IgD-negative memory B cell (primary cell): ENCODE measurements at regions not wholly inside any gene's neighbourhood (a gene's known extent, or its start where the extent isn't known, plus 50 kb on each side); places are given as distances from the start of the nearest gene placed in this dataset.

Experiments
- H3K27ac Mint-ChIP-seq, 3 donors: one replicate each; pipeline ENCODE4 v1.8.0; 2020 to 2022; ENCODE audit warnings: mild to moderate bottlenecking in 3 of 3, mixed read lengths in 3 of 3, moderate library complexity in 1 of 3
- H3K27me3 Mint-ChIP-seq: one replicate; pipeline ENCODE4 v1.8.0; 2021; ENCODE audit warnings: mixed read lengths
- H3K36me3 Mint-ChIP-seq: one replicate; pipeline ENCODE4 v1.8.0; 2020; ENCODE audit warnings: mild to moderate bottlenecking, mixed read lengths
- H3K4me1 Mint-ChIP-seq, 3 donors: one replicate each; pipeline ENCODE4 v1.8.0; 2020 to 2022; ENCODE audit warnings: mixed read lengths in 3 of 3, mild to moderate bottlenecking in 1 of 3
- H3K4me3 Mint-ChIP-seq, 4 donors: one replicate each; pipeline ENCODE4 v1.8.0; 2020 to 2022; ENCODE audit warnings: mild to moderate bottlenecking in 4 of 4, mixed read lengths in 4 of 4, moderate library complexity in 3 of 4
- H3K9me3 Mint-ChIP-seq, 3 donors: one replicate each; pipeline ENCODE4 v1.8.0; 2020 to 2021; ENCODE audit warnings: mixed read lengths in 3 of 3, mild to moderate bottlenecking in 1 of 3

GRCh38 chr5:89869346-89869745 is 540.2 kb downstream of the CETN3 start:
- H3K4me3 Mint-ChIP-seq, result no peak overlapping the region
- H3K27ac Mint-ChIP-seq, result peak overlapping the region in 1 of 3 donors; percentile 14
- H3K36me3 Mint-ChIP-seq, result no peaks in the 10 kb centered on the region
- H3K4me1 Mint-ChIP-seq, result peaks cover 0 to 10% (median 3%) of the 10 kb centered on the region in 3 donors
- peaks cover 0 to under 1% (median 0%) of the 10 kb centered on the region in 3 donors for H3K9me3 Mint-ChIP-seq
- H3K27me3 Mint-ChIP-seq, result no peaks in the 10 kb centered on the region

- H3K36me3 Mint-ChIP-seq, result no peaks in the 10 kb centered on the region
- peaks cover 0 to 4% (median 3%) of the 10 kb centered on the region in 3 donors for H3K4me1 Mint-ChIP-seq
- H3K4me3 Mint-ChIP-seq, result peak overlapping the region in 2 of 4 donors; percentile 23 to 65
- peaks cover 0 to 1% (median 0%) of the 10 kb centered on the region in 3 donors for H3K9me3 Mint-ChIP-seq
- no peaks in the 10 kb centered on the region for H3K27me3 Mint-ChIP-seq
- no peak overlapping the region for H3K27ac Mint-ChIP-seq
Measured at GRCh38 chr5:89866410-89866809, 543.1 kb downstream of the CETN3 start.

GRCh38 chr5:89864941-89865340 is 544.6 kb downstream of the CETN3 start:
- Mint-ChIP-seq H3K36me3 (no peaks in the 10 kb centered on the region), H3K27ac (no peak overlapping the region), H3K27me3 (no peaks in the 10 kb centered on the region), H3K9me3 (peaks cover 0 to 1% (median 0%) of the 10 kb centered on the region in 3 donors), H3K4me1 (peaks cover 0 to 4% (median 3%) of the 10 kb centered on the region in 3 donors), H3K4me3 (no peak overlapping the region)

DNA sequence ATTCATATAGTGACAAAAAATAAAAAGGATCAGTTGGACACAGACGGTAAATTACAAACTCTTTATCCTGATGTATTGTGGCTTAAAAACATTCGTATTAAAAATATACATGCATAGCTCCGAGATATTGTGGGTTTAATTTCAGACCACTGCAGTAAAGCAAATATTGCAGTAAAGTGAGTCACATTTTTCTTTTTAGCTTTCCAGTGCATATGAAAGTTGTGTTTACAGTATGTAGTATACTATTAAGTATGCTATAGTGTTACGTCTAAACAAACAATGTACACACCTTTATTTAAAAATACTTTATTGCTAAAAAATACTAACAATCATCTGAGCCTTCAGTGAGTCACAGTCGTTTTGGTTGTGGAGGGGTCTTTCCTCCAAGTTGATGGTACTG is 551.8 kb downstream of the CETN3 start:
- Mint-ChIP-seq H3K27me3 (no peaks in the 10 kb centered on the region), H3K4me3 (no peak overlapping the region), H3K9me3 (peaks cover 0 to 5% (median 2%) of the 10 kb centered on the region in 3 donors), H3K27ac (no peak overlapping the region), H3K4me1 (no peaks in the 10 kb centered on the region), H3K36me3 (no peaks in the 10 kb centered on the region)

- Mint-ChIP-seq H3K27me3 (no peaks in the 10 kb centered on the region), H3K9me3 (peaks cover 0 to 5% (median 2%) of the 10 kb centered on the region in 3 donors), H3K4me1 (peaks cover 3 to 11% (median 4%) of the 10 kb centered on the region in 3 donors), H3K27ac (no peak overlapping the region), H3K36me3 (no peaks in the 10 kb centered on the region), H3K4me3 (no peak overlapping the region)
Measured at GRCh38 chr5:89855417-89855816, 554.1 kb downstream of the CETN3 start.

DNA sequence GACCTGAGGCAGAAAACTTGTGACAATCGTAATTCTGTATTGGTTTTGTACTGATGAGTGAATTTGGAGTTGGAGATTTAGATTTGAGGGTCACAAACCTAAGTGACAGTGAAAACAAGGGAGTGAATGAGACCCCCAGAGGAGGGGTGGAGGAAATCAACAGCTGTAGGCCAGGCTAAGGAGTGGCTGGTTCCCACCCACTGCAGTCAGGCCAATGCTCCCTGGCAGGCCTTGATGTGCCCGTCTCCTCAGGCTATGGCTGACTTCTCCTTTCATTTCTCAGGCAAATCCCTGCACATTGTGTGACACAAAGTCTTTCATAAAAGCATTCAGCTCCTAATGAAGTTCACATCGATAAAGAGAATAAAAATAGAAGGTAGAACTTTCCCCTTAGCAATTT is 557.6 kb downstream of the CETN3 start:
- Mint-ChIP-seq H3K4me3 (no peak overlapping the region), H3K27me3 (no peaks in the 10 kb centered on the region), H3K4me1 (peaks cover 9 to 14% (median 14%) of the 10 kb centered on the region in 3 donors), H3K36me3 (no peaks in the 10 kb centered on the region), H3K9me3 (no peaks in the 10 kb centered on the region), H3K27ac (peak overlapping the region in 1 of 3 donors; percentile 2)

GRCh38 chr5:89850513-89850865 is 559.1 kb downstream of the CETN3 start:
- Mint-ChIP-seq H3K4me3 (peak overlapping the region in 3 of 4 donors; percentile 49 to 82 (median 49)), H3K36me3 (no peaks in the 10 kb centered on the region), H3K27ac (peak overlapping the region in 2 of 3 donors; percentile 54 to 80)

GRCh38 chr5:89849830-89850512 is 559.6 kb downstream of the CETN3 start:
- peak overlapping the region in 2 of 4 donors; percentile 49 to 83 for H3K4me3 Mint-ChIP-seq
- no peaks in the 10 kb centered on the region for H3K36me3 Mint-ChIP-seq
- H3K4me1 Mint-ChIP-seq, result peaks cover 9 to 14% (median 14%) of the 10 kb centered on the region in 3 donors
- H3K9me3 Mint-ChIP-seq, result no peaks in the 10 kb centered on the region
- H3K27me3 Mint-ChIP-seq, result no peaks in the 10 kb centered on the region
- H3K27ac Mint-ChIP-seq, result peak overlapping the region in 2 of 3 donors; percentile 80

More at GRCh38 chr5:89850513-89850865, 559.1 kb downstream of the CETN3 start:
- Mint-ChIP-seq H3K9me3 (no peaks in the 10 kb centered on the region), H3K4me1 (peaks cover 9 to 14% (median 14%) of the 10 kb centered on the region in 3 donors), H3K27me3 (no peaks in the 10 kb centered on the region)

DNA sequence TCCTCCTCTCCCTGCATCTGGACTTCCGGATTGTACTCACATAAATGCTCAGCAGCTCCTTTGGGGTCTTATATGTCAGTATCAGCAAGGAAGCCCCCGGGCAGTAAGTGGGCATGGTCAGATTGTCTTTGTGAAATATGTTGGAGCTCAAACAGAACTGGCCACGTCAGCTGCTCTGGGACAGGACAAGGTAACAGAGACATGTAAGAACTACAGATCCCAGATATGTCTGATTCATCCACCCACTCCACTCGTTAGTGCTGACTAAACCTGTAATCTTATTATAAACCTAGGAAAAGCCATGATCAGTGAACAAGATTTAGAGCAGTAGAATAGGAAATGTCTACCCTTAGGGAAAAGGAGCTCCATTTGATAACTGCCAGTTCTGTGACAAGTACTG is 561.8 kb downstream of the CETN3 start:
- H3K4me3 Mint-ChIP-seq, result peak overlapping the region in 1 of 4 donors; percentile 7
- H3K36me3 Mint-ChIP-seq, result no peaks in the 10 kb centered on the region
- H3K4me1 Mint-ChIP-seq, result peaks cover 13 to 16% (median 14%) of the 10 kb centered on the region in 3 donors
- no peak overlapping the region for H3K27ac Mint-ChIP-seq
- peaks cover 0 to 1% (median 0%) of the 10 kb centered on the region in 3 donors for H3K9me3 Mint-ChIP-seq
- no peaks in the 10 kb centered on the region for H3K27me3 Mint-ChIP-seq

DNA sequence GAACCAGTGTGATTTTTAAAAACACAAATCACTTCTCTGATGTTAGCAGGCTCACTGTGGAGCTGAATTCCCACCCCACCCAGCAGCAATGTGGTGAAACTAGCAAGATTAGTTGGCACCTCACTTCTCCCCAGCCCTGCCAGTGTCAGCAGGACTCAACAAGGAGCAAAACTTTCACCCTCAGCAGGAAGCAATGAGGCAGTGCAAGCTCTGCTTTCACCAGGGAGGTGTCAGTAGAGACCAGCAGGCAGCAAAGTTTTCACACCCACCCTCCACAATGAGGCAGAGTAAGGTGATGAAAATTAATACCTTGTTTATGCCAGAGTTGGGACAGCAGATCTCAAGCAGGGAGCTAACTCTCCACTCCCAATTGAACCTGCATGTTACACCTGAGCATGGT is 565.0 kb downstream of the CETN3 start:
- Mint-ChIP-seq H3K9me3 (peaks cover 0 to 1% (median 0%) of the 10 kb centered on the region in 3 donors), H3K4me3 (peak overlapping the region in 1 of 4 donors; percentile 37), H3K27me3 (no peaks in the 10 kb centered on the region), H3K4me1 (peaks cover 0 to 9% (median 7%) of the 10 kb centered on the region in 3 donors), H3K36me3 (no peaks in the 10 kb centered on the region), H3K27ac (no peak overlapping the region)

- H3K27ac Mint-ChIP-seq, result no peak overlapping the region
- H3K4me1 Mint-ChIP-seq, result peaks cover 0 to 4% (median 2%) of the 10 kb centered on the region in 3 donors
- no peaks in the 10 kb centered on the region for H3K27me3 Mint-ChIP-seq
- H3K36me3 Mint-ChIP-seq, result no peaks in the 10 kb centered on the region
- no peak overlapping the region for H3K4me3 Mint-ChIP-seq
- peaks cover 0 to 1% (median 0%) of the 10 kb centered on the region in 3 donors for H3K9me3 Mint-ChIP-seq
Measured at GRCh38 chr5:89842531-89842930, 567.0 kb downstream of the CETN3 start.

DNA sequence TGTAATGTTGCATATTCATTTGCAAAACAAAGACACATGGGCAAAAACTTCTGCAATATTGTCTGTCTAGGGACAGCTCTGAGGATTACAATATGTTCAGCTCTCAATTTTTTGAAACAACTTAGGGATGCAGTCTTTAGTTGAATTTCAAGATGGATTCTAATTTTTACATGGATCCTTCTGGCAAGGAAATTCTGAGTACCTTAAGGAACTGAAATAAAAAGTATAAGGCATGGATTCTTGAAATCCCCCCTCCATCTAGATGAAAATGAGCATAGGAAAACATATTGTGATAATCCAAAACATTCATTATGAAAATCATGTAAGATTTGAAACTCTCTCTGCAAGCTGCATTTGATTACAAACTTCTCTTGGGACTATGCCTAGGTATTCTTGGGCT is 568.6 kb downstream of the CETN3 start:
- no peak overlapping the region for H3K27ac Mint-ChIP-seq

DNA sequence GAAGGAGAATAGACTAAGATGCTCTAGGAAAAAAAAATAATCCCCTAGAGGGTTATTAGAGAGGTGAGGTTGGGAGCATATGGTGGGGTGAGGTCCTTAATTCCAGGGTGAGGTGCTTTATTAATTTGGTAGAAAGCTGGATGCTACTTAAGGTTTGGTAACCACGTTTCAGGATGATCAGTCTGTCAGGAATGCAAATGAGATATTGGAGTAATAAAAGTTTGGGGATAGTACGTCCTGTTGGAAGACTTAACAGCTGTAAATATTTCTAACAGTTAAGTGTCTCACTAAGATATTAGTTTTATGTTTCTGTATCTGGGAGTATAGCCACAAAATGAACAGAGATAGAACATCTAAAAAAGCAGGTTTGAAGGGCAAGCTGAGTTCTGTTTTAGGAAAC is 578.9 kb downstream of the CETN3 start:
- H3K4me3 Mint-ChIP-seq, result no peak overlapping the region
- H3K27ac Mint-ChIP-seq, result no peak overlapping the region
- H3K27me3 Mint-ChIP-seq, result peaks cover 2% of the 10 kb centered on the region
- H3K36me3 Mint-ChIP-seq, result peaks cover 1% of the 10 kb centered on the region
- peaks cover 0 to 6% (median 5%) of the 10 kb centered on the region in 3 donors for H3K4me1 Mint-ChIP-seq
- peaks cover 0 to 3% (median 0%) of the 10 kb centered on the region in 3 donors for H3K9me3 Mint-ChIP-seq

More for the DNA sequence above, 568.6 kb downstream of the CETN3 start:
- H3K4me3 Mint-ChIP-seq, result no peak overlapping the region
- H3K4me1 Mint-ChIP-seq, result peaks cover 0 to 4% (median 2%) of the 10 kb centered on the region in 3 donors
- no peaks in the 10 kb centered on the region for H3K36me3 Mint-ChIP-seq
- peaks cover 0 to 3% (median 0%) of the 10 kb centered on the region in 3 donors for H3K9me3 Mint-ChIP-seq
- H3K27me3 Mint-ChIP-seq, result no peaks in the 10 kb centered on the region

- Mint-ChIP-seq H3K27ac (no peak overlapping the region), H3K9me3 (peaks cover 0 to 2% (median 1%) of the 10 kb centered on the region in 3 donors), H3K36me3 (no peaks in the 10 kb centered on the region), H3K27me3 (peaks cover 2% of the 10 kb centered on the region), H3K4me1 (peaks cover 0 to 6% (median 5%) of the 10 kb centered on the region in 3 donors), H3K4me3 (no peak overlapping the region)
Measured at GRCh38 chr5:89827960-89828359, 581.6 kb downstream of the CETN3 start.

GRCh38 chr5:89827359-89827758 is 582.2 kb downstream of the CETN3 start:
- no peak overlapping the region for H3K27ac Mint-ChIP-seq
- peaks cover 0 to 2% (median 1%) of the 10 kb centered on the region in 3 donors for H3K9me3 Mint-ChIP-seq
- H3K4me1 Mint-ChIP-seq, result peaks cover 0 to 6% (median 5%) of the 10 kb centered on the region in 3 donors
- peaks cover 2% of the 10 kb centered on the region for H3K27me3 Mint-ChIP-seq
- no peaks in the 10 kb centered on the region for H3K36me3 Mint-ChIP-seq
- no peak overlapping the region for H3K4me3 Mint-ChIP-seq

DNA sequence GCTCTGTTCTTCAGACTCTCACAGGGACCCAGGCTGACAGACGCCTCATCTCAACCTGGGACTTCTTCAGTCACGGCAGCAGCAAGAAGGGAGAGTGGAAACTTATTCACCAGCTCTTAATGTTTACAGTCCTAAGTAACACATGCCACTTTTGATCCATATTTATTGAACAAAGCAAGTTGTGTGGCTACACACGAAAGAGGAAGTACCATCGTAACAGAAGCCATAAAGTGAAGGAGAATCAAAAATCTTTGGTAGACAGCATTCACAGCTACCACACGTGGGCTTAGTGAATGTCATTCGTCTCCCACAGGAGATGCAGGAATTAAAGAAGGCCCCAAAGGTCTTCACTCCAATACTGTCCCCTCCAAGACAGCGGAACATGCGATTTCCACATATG is 582.6 kb downstream of the CETN3 start:
- Mint-ChIP-seq H3K27me3 (peaks cover 2% of the 10 kb centered on the region), H3K4me3 (peak overlapping the region in 1 of 4 donors; percentile 9), H3K4me1 (peaks cover 0 to 6% (median 5%) of the 10 kb centered on the region in 3 donors), H3K27ac (no peak overlapping the region), H3K9me3 (peaks cover 0 to 2% (median 1%) of the 10 kb centered on the region in 3 donors), H3K36me3 (no peaks in the 10 kb centered on the region)
